ENCODE measurements at regions not wholly inside any gene's neighbourhood (a gene's known extent, or its start where the extent isn't known, plus 50 kb on each side); places are given as distances from the start of the nearest gene placed in this dataset.

DNA sequence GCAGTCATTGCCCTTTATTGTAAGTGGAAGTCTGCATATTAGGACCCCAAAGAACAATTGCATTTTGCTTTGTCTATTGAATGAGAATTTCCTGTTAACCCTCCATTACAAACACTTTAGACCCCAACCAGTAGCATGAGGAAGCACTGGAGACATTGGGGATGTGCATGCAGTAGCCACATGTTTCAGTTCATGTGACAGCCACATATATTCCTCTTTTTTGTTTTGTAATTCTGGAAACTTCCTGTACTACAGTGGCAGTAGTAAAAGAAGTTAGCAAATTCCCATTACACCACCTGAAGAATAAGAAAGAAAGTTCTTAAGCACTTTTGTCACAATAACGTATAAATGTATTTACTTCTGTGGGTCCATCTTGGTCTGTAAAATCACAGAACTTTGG lies 281.1 kb upstream of the SLC14A2 start:
- H3K4me3 ChIP-seq, result no peak overlapping the region
- H3K27ac ChIP-seq, result no peak overlapping the region
- TF ChIP-seq, protein P1, sequence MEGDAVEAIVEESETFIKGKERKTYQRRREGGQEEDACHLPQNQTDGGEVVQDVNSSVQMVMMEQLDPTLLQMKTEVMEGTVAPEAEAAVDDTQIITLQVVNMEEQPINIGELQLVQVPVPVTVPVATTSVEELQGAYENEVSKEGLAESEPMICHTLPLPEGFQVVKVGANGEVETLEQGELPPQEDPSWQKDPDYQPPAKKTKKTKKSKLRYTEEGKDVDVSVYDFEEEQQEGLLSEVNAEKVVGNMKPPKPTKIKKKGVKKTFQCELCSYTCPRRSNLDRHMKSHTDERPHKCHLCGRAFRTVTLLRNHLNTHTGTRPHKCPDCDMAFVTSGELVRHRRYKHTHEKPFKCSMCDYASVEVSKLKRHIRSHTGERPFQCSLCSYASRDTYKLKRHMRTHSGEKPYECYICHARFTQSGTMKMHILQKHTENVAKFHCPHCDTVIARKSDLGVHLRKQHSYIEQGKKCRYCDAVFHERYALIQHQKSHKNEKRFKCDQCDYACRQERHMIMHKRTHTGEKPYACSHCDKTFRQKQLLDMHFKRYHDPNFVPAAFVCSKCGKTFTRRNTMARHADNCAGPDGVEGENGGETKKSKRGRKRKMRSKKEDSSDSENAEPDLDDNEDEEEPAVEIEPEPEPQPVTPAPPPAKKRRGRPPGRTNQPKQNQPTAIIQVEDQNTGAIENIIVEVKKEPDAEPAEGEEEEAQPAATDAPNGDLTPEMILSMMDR (IDR thresholded peaks at IDR 0.05), result no peak
- no peak for DNase-seq (ENCODE audit: low spot score)

DNA sequence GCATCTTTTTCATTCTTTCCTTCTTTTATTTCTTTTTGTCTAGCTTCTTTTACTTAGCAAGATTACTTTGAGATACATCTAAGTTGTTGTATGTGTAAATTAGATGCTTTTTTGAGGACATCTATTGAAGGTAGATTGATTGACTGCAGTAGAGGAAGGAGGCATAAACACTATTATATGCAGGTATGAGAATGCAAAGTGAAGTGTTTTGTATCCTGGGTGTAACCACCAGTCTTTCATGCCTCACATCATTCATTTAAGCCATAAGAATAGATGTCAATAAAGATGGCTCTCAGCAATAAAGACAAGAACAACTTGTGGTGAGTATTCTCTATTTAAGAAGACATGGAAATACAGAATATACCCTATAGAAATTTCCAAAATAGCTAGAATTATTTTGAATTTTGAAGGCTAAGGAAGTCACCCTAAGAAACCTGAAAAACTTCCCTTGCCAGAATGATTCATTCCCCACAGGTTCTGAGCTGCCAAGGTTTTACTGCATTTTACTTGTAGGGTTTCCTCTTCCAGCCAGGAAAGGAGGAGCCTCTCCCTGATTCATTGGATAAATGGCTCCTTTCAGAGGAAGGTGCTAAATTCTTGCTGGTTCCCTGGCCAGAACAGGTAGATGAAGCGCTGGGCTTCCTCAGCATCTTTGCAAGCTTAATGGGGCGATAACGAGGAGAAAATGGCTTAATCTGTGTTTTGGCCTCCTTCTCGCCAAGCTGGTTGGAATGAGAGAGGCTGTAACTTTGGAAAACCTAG lies 279.8 kb upstream of the SLC14A2 start:
- Histone ChIP-seq H3K4me3 (no peak overlapping the region), H3K27ac (no peak overlapping the region)
- no peak for DNase-seq (ENCODE audit: low spot score)
- TF ChIP-seq, protein P1 (IDR thresholded peaks at IDR 0.05), result no peak

DNA sequence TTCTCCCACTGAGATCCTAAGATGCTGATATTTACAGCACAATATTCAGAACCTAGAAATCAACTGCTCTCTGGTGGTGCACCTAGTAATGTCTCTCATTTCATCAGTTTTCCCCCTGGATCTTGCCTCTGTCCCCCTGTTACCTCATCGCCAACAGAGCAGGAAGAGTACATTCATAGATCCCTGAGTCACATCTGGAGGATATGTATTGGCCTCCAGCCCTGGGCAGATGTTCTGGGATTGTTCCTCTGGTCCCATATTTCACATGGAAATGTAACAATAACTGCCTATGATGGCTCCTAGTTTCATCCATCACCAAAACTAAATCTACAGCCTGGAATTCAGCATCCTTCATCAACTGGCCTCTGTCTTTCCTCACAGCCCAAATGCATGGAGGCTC lies 278.8 kb upstream of the SLC14A2 start:
- DNase-seq (ENCODE audit: low spot score), result no peak
- TF ChIP-seq, protein P1 (IDR thresholded peaks at IDR 0.05), result no peak
- Histone ChIP-seq H3K4me3 (no peak overlapping the region), H3K27ac (no peak overlapping the region)

DNA sequence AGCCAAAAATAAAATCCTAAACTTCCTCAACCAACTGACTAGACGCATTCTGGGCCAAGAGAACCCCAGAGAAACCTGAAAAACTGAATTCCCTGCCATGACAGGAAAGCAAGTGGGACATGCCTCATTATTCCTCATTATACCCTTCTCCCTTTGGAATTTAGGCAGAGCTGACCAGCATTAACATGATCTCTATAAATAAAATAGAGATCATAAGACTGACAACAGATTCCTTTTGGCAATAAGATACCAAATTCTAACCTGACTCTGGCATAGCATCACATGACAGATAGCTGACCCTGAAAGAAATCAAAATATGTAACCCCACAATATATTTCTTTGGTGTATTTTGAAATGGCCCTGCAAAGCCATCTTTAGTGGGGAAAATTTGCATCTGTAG lies 277.8 kb upstream of the SLC14A2 start:
- TF ChIP-seq, protein P1 (IDR thresholded peaks at IDR 0.05), result no peak
- DNase-seq (ENCODE audit: low spot score), result no peak
- Histone ChIP-seq H3K27ac (no peak overlapping the region), H3K4me3 (no peak overlapping the region)

DNA sequence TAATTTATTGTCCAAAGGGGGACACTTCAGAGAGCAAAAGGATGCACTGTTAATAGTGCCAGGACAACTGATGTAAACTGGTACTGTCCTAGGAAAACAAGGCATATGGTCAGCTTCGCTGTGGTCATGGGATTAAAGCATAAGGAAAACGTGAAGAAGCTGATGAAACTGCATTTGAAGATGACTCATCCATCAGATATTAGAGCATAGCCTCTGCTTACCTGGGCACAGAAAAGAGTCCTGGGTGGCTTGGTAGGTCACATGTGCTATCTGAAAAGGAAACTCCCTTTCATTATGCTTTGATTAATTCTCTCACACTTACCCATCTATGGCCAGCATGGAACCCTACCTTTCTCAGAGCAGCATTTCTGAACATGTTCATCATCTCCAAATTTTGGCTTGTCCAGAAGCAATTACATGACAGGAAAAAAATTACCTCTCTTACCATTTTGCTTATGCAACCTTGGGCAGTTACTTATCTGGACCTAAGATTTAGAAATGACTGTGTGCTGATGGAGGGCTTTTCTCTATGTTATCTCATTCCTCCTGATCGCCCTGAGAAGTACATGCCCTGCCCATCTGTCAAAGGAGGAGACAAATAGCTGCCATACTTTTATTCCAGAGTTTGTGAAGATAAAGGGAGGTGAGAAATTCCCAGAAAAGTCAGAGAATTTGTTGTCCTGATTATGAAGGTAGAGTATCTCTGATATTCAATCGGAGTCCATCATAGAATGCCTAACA lies 275.3 kb upstream of the SLC14A2 start:
- TF ChIP-seq, protein P1 (IDR thresholded peaks at IDR 0.05), result no peak
- DNase-seq (ENCODE audit: low spot score), result no peak
- H3K27ac ChIP-seq, result no peak overlapping the region
- H3K4me3 ChIP-seq, result no peak overlapping the region

DNA sequence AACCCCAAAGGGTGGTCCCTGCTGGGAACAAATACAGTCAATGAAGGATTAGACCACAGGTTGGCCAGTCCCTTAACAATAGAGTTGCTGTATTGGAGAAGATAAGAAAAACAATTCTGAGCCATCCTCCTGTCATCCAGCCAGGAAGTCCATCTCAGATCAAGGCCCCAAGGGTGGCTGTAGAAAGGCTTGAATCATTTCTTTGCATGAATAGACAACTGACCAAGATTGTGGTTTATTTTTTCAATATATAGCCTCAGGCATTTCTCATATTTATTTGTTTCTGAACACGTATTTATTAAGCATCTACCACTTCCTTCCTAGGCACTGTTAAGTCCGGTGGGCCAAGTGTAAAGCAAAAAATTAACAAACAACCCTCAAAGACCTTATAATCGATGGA lies 274.4 kb upstream of the SLC14A2 start:
- DNase-seq (ENCODE audit: low spot score), result no peak
- no peak overlapping the region for H3K4me3 ChIP-seq
- no peak overlapping the region for H3K27ac ChIP-seq
- TF ChIP-seq, protein P1 (IDR thresholded peaks at IDR 0.05), result no peak

DNA sequence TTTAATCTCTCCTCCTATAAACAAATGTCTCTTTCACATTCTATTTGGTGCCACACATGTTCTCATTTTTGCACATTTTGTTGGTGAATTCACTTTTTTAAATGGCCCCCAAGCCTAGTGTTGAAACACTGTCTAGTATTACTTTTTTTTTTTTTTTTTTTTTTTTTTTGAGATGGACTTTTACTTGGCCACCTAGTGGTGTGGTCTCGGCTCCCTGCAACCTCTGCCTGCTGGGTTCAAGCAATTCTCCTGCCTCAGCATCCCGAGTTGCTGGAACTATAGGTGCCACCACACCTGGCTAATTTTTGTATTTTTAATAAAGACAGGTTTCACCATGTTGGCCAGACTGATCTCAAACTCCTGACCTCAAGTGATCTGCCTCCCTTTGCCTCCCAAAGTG lies 273.8 kb upstream of the SLC14A2 start:
- TF ChIP-seq, protein P1 (IDR thresholded peaks at IDR 0.05), result no peak
- DNase-seq (ENCODE audit: low spot score), result no peak
- Histone ChIP-seq H3K4me3 (no peak overlapping the region), H3K27ac (no peak overlapping the region)
